Left cardiac atrium (tissue), 4 donors: ENCODE measurements at regions not wholly inside any gene's neighbourhood (a gene's known extent, or its start where the extent isn't known, plus 50 kb on each side); places are given as distances from the start of the nearest gene placed in this dataset.

Experiments used
- ATAC-seq, 2 donors: fragments of 200-7000 bp; cut with Tn5 transposase; one replicate each; pipeline ENCODE4 v1.9.1; 2020; ENCODE audit warnings: mild to moderate bottlenecking in 2 of 2, moderate library complexity in 2 of 2
- DNase-seq: peaks from one replicate; pipeline ENCODE4 v3.0.0-alpha.2; 2020
- intact Hi-C, 2 donors: fragments of 100-400 bp; cut with DNase I; formaldehyde crosslinking; loops; one replicate each; pipeline versions ENCODE4 v1.14.1 to v1.15.1; 2022 to 2023
- donor health status: DM: no; HTN: yes; CAD: no.
- donor health status: DM: no; HTN: yes; CAD: no; lungs with severe emphysema.
- donor health status: DM: yes; HTN: yes; CAD: no.
- donor health status: Dilated cardiomyopathy.

GRCh38 chr1:218616681-218617080 is 271.5 kb downstream of the TGFB2 start:
- intact Hi-C loops = no loop called here
- DNase-seq = no peak

GRCh38 chr1:218617986-218618385 is 272.9 kb downstream of the TGFB2 start:
- DNase-seq (no peak), ATAC-seq (no peak)
- intact Hi-C loops = no loop called here

More at GRCh38 chr1:218616681-218617080, 271.5 kb downstream of the TGFB2 start:
- ATAC-seq = no peak

GRCh38 chr1:218620956-218621355 is 275.8 kb downstream of the TGFB2 start:
- no peak for DNase-seq
- intact Hi-C loops = no loop called here
- ATAC-seq = peak in 1 of 2 donors; percentile 34

GRCh38 chr1:218624052-218624451 is 278.9 kb downstream of the TGFB2 start:
- no peak for DNase-seq
- intact Hi-C loops = no loop called here
- no peak for ATAC-seq

- DNase-seq (no peak), ATAC-seq (no peak)
- intact Hi-C loops = no loop called here
Observed at GRCh38 chr1:218625393-218625792, 280.3 kb downstream of the TGFB2 start.

GRCh38 chr1:218633238-218633988 is 288.3 kb downstream of the TGFB2 start:
- intact Hi-C loops = no loop called here
- DNase-seq (no peak), ATAC-seq (peak in 1 of 2 donors; percentile 43)

- DNase-seq = no peak
Observed at GRCh38 chr1:218634212-218634611, 289.1 kb downstream of the TGFB2 start.

GRCh38 chr1:218636548-218636947 is 291.4 kb downstream of the TGFB2 start:
- ATAC-seq (no peak), DNase-seq (no peak)
- intact Hi-C loops = no loop called here

More at GRCh38 chr1:218634212-218634611, 289.1 kb downstream of the TGFB2 start:
- no peak for ATAC-seq
- intact Hi-C loops = no loop called here

- ATAC-seq (no peak), DNase-seq (no peak)
- intact Hi-C loops = no loop called here
Observed at GRCh38 chr1:218640173-218640572, 295.0 kb downstream of the TGFB2 start.

- peak; percentile 23 for DNase-seq
Observed at GRCh38 chr1:218642033-218642948, 297.2 kb downstream of the TGFB2 start.

GRCh38 chr1:218643281-218643680 is 298.1 kb downstream of the TGFB2 start:
- ATAC-seq (no peak), DNase-seq (no peak)
- intact Hi-C loops = no loop called here

More at GRCh38 chr1:218642033-218642948, 297.2 kb downstream of the TGFB2 start:
- ATAC-seq = peak; percentile 30 to 57
- intact Hi-C loops = no loop called here

- DNase-seq (no peak), ATAC-seq (no peak)
- intact Hi-C loops = no loop called here
Observed at GRCh38 chr1:218643926-218644325, 298.8 kb downstream of the TGFB2 start.

- DNase-seq (no peak), ATAC-seq (no peak)
- intact Hi-C loops = no loop called here
Observed at GRCh38 chr1:218646288-218646687, 301.2 kb downstream of the TGFB2 start.

GRCh38 chr1:218656301-218657037 is 311.3 kb downstream of the TGFB2 start:
- no peak for DNase-seq
- intact Hi-C loops = no loop called here
- peak; percentile 19 to 87 for ATAC-seq

- intact Hi-C loops = no loop called here
- ATAC-seq (no peak), DNase-seq (no peak)
Observed at GRCh38 chr1:218658269-218658668, 313.1 kb downstream of the TGFB2 start.

GRCh38 chr1:218658899-218659298 is 313.8 kb downstream of the TGFB2 start:
- intact Hi-C loops = no loop called here
- ATAC-seq (peak in 1 of 2 donors; percentile 39), DNase-seq (no peak)

GRCh38 chr1:218659911-218660677 is 315.0 kb downstream of the TGFB2 start:
- ATAC-seq (no peak), DNase-seq (no peak)
- intact Hi-C loops = no loop called here

GRCh38 chr1:218660678-218661053 is 315.5 kb downstream of the TGFB2 start:
- DNase-seq (no peak), ATAC-seq (no peak)
- intact Hi-C loops = no loop called here

GRCh38 chr1:218661411-218661810 is 316.3 kb downstream of the TGFB2 start:
- DNase-seq (no peak), ATAC-seq (no peak)
- intact Hi-C loops = no loop called here
